ENCODE measurements at regions not wholly inside any gene's neighbourhood (a gene's known extent, or its start where the extent isn't known, plus 50 kb on each side); places are given as distances from the start of the nearest gene placed in this dataset.
A peak's percentile ranks its signal among the peaks of the same experiment; 100 is the strongest.

DNA sequence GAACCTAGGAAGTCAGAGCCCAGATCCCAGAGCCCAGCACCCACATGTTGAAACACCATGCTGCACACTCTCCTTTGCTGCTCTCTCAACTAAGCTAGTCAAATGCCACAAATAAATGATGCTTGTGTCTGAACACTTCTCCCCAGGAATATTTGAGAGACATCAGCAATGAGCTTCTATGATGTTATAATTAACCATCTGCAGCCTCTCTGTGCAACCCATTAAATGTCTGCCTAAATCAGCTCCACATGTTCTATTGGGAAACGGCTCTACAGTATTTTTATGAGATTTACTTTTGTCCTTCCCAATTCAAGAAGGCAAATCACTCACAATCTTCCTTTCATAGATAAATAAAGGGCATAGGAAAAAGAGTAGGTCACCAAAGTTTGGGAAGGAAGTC lies 266.8 kb upstream of the PARD3B start:
- DNase-seq, result no peak

GRCh38 chr2:204279819-204280218 lies 265.5 kb upstream of the PARD3B start:
- DNase-seq, result no peak

DNA sequence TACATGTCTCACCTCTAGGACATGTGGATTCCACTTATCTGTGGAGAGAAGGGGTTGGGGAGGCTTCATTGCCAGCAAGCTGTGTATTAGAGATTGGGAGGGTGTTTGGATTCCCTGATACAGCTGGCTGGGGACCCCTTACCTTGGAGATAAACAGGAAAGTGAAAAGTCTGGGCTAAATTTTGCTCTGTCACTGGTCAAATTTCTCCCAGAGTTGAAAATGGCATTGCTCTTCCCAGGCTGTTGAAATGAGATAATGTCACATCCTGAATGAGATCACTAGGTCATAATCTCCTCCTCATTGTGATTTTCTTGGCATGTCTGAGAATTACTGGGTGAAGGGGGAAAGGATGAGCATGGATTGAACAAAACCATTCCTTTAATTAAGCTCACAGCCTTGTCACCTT lies 265.0 kb upstream of the PARD3B start:
- DNase-seq, result no peak

GRCh38 chr2:204282081-204282480 lies 263.2 kb upstream of the PARD3B start:
- DNase-seq, result no peak

DNA sequence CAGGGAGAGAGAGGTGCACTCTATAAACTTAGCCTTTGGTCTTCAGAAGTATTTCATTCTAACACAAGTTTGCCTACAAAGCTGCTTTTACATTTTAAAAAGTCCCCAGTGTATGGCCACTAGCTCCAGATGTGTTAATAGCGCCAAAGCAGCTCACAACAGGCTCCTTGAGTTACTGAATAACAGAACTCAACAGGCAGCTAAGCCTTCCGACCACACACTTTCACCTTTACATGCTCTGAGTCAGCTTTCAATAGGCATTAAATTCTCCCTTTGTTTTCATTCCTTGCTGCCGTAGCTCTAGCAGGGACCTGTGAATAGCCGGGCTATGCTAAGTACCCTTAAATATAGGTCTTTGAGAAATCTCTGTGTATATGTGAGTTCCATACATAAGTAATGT lies 262.8 kb upstream of the PARD3B start:
- DNase-seq, result no peak

- no peak for DNase-seq
Observed at GRCh38 chr2:204289066-204289465, 256.2 kb upstream of the PARD3B start.

GRCh38 chr2:204292439-204292838 lies 252.8 kb upstream of the PARD3B start:
- no peak for DNase-seq

GRCh38 chr2:204293884-204294747 lies 251.2 kb upstream of the PARD3B start:
- DNase-seq, result no peak

GRCh38 chr2:204298404-204298803 lies 246.9 kb upstream of the PARD3B start:
- no peak for DNase-seq

DNA sequence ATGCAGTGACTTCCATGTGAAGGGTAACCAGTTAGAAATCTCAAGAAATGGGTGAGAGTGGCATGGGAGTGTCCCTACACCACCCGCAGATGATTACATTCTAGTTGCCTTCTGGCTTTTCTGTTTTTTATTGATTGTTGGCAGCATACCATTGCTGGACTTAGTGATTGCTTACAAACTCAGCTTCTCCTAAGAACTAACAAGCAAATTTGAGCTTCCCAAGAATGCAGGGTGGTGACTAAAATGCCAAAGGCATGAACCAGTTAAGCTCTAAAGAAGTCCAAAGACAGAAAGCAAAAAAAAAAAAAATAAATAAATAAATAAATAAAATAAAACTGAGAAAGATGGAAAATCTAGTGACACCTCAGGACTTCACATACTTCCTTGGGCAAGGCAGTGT lies 245.5 kb upstream of the PARD3B start:
- no peak for DNase-seq

DNA sequence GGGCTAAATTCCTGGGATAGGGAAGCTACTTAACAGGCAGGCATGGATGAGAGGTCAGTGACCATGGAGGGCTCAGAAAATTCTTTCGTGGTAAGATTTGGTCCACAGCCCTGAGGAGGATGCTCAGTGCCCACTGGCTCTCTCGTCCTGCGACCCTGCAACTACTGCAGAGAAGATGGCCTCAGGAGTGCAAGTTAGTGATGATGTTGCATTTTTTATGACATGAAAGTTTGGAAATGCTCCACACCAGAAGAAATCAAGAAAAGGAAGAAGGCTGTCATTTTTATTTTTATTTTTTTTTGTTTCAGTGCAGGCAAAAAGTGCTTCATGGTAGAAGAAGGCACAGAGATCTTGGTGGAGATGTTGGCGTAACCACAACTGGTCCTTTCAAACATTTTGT lies 238.6 kb upstream of the PARD3B start:
- DNase-seq, result no peak

DNA sequence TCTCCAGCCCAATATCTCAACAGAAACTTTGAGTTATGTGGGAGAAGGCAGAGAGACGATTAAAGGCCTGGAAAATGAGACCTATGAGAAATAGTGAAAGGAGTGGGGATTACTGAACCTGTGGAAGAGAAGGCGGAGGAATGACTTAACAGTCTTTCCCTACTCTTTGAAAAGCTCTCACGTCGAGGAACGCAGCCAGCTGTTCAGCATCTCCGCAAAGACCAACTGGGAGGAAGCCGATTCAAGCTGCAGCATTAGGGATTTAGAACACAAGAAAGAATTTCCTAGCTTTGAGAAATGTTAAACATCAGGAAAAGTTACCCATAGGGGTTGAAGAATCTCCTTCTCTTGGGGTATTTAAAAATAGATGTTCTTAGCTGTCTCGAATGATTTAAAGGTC lies 233.2 kb upstream of the PARD3B start:
- DNase-seq, result no peak

DNA sequence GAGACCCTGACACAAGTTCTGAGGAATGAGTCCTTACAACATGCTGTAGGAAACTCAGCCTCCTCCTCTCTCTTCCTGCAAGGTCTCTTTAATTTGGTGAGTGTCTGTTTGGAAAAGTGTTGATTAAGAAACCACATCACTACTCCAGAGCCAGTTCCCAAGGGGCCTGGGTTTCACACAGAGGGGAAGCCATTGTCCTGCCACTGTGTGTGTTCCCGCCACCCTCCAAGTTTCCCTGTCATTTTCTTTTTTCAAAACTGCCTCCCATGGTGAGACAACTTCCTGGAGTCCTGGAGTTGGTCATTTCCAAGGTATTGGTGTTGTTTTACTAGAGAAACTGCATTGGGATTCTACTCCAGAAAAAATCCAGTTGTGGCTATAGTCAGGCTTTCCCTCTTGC lies 232.0 kb upstream of the PARD3B start:
- DNase-seq, result no peak

- peak; percentile 39 for DNase-seq
Observed at GRCh38 chr2:204315236-204315662, 230.0 kb upstream of the PARD3B start.

- DNase-seq, result no peak
Observed at GRCh38 chr2:204317640-204318039, 227.6 kb upstream of the PARD3B start.

DNA sequence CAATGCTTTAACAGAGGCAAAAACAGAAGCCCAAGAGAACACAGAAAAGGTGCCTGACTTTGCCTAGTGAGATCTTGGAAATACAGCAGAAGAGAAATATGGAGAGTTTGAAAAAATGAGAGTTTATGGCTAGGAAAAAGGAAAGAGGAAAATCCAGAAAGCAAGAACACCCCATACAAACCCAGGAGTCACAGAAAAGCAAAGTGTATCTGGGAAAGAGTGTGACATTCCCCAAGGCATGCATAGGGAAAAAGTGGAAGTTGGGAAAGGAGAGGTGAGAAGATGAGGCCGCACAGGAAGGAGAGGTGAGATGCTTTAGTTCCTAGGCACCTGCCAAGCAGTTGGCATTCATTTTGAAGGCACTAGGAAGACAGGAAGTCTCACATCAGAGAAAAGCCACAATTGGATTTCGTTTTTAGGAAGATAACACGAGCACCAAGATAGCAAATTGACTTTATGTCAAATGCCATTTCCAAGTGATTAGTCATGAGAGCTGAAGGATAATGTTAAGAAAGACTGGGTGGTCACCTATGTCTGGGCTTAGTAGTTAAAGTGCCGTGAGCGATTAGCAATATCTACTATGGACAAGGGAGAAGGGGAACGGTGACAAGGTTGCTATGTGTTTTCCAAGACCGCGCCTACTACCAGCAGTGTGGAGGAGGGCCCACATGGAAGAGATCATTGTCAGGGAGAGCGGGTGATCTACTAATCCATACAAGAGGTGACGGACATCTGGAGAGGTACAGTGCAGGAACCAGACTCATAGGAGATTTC lies 224.1 kb upstream of the PARD3B start:
- DNase-seq, result no peak

DNA sequence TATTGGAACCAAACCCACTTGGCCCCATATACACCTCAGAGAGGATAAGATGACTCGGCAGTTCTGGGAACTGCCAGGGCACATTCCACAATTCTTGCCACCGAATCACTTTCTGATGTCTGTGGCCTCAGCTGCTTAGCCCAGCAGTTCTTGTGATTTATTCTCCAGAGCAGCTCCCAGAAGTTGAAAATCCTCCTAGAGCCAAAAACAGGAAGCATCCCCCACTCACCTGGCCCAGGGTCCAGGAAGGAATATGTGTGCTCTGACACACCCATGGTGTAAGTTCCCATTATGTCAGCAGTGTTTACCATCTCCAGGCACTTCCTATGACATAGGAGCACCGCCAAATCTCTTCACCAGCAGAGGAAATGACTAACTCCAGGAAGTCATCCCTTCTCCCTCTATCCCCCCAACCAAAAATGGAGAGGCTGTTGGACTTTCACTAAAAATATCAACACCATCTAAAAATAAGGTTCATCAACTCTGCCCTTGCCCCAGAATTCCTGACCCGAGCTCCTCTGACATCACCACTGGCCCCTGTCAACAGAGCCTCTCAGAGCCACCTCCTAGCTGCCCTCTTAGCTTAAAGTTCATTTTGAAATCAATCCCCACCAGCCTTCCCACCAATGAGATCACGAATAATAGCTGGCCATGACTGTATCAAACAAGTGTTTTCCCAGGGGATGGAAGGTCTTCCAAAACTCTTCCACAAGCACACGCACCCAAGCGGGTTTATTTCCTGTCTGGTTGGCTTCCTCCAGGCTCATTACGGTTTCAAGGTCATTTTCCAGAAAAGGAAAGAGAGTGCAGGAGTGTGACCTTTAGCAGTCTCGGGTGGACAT lies 223.1 kb upstream of the PARD3B start:
- peak; percentile 34 for DNase-seq

DNA sequence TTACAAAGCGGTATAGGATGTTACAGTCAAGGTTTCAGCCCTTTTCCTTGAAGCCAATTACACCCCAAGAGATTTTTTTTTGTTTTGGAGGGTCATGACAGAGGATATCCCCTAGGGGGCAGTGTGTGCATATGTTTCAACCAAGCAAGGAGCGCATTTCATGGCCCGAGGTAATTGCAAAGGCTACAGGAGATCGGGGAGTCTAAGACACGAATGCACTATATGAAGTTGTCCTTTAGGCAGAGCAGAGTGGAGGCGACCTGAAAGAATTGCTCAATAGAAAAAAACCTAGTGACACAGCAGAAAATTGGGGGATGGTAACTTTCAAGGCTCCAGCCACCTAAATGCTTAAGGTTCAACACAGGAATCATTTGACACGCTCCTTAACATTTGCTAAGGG lies 219.8 kb upstream of the PARD3B start:
- peak; percentile 8 for DNase-seq

GRCh38 chr2:204328373-204328772 lies 216.9 kb upstream of the PARD3B start:
- no peak for DNase-seq

DNA sequence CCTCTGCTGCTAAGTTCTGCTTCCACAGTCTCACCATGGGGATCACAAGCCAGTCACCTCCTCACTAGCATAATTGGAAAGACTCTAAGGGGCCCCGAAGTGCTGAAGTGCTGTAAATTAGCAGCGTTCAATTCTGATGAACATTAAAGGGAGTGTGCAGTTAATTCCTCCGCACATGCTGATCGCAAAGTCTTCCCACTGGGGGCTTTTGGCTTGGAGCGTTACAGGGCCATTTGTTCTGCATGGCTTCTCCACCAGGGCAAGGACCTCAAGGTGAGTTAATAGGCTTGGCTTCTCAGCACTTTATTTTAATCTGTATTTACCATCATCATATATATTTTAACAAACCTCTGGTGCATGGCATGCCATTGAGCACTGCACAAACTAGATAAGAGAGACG lies 216.3 kb upstream of the PARD3B start:
- DNase-seq, result no peak

DNA sequence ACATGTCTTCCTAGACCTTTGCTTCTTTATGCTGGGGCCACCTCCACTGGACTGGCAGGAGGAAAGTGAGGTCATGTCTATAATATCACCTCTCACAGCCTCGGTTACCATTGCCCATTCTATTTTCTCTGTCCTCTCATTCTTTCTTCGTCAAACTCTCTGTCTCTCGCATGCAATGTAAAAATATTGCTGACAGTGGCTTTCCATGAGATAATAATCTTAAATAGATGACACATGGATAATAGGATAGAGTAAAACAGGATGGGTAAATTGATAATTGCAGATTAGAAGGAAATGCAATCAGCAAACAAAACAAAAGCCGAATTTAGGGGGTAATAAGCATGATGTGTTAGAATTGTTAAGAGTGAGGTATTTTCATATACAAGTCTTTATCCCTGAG lies 215.7 kb upstream of the PARD3B start:
- no peak for DNase-seq

GRCh38 chr2:204331180-204331579 lies 214.1 kb upstream of the PARD3B start:
- no peak for DNase-seq

DNA sequence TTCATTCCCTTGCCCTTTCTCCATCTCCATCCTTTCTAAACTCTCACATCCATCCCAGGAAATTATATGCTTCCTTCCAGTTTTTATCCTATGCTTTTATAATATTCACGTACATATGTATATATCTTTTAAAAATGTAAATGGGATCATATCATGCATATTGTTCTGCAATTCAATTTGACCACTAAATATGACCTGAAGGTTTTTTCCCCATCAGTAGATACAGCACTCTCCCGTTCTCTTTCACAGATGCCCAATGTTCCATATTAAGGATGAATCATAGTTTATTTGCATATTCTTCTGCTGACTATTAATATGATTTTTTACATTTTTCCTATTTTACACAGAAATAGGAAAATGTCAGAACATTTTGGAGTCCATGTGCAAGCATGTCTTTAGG lies 213.3 kb upstream of the PARD3B start:
- no peak for DNase-seq
